Activated CD4-positive, alpha-beta T cell treated with anti-CD3 and anti-CD28 coated beads, Interleukin-2, amount 50 U/mL, for 48 hours (primary cell): ENCODE measurements at regions not wholly inside any gene's neighbourhood (a gene's known extent, or its start where the extent isn't known, plus 50 kb on each side); places are given as distances from the start of the nearest gene placed in this dataset.

Experiments
- DNase-seq, 2 experiments: peaks; one replicate each; pipeline ENCODE4 v3.0.0-alpha.2; 2020

GRCh38 chr2:207464007-207464406 lies 65.8 kb upstream of the CREB1 start:
- DNase-seq = no peak

- no peak for DNase-seq
Observed at GRCh38 chr2:207465894-207466293, 63.9 kb upstream of the CREB1 start.

DNA sequence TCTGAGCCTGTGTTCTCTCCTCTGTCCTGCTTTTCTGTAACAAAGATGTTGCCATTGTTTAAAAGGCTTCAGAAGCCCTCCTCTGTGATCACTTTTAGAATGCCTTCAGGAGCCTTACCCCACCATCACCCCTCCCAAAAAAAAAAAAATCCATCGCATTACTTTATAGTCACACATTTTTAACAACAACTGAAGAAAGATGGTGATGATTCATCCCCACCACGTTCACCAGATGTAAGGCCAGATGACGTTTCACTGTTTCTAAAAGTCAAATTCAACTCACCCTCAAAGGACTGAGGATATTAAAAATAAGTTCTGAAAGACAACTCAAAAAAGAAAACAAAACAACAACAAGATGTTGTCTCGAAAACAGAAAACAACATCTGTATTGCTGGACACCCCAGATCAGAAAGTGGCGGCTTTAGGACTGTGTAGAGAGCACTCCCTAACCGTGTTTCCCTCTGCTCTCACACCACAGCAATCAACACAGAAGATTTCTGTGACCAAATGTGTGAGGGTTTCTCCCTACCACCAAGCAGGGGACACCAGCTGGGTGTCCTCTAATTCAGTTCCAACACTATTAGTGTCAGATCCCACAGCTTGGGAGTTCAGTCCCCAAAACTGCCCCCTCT lies 61.9 kb upstream of the CREB1 start:
- no peak for DNase-seq

DNA sequence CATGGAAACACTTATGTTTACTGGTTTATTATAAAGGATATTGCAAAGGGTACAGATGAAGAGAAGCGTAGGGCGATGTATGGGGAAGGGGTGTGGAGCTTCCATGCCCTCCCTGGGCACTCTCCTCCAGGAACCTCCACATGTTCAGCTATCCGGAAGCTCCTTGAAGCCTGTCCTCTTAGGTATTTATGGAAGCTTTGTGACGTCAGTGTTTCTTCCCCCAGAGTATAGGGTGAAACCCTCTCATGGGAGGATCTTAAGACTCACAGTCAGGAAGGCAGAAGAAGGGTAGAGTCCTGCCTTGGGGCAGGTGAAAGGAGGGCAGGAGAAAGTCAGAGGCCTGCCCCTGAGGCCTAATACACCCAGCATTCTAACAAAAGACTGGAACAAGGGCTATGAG lies 61.3 kb upstream of the CREB1 start:
- no peak for DNase-seq

GRCh38 chr2:207469451-207469850 lies 60.3 kb upstream of the CREB1 start:
- DNase-seq = no peak

GRCh38 chr2:207469943-207470729 lies 59.6 kb upstream of the CREB1 start:
- DNase-seq = no peak

- DNase-seq = no peak
Observed at GRCh38 chr2:207471261-207471660, 58.5 kb upstream of the CREB1 start.

GRCh38 chr2:207472343-207473048 lies 57.3 kb upstream of the CREB1 start:
- DNase-seq = no peak

GRCh38 chr2:207473049-207473930 lies 56.5 kb upstream of the CREB1 start:
- DNase-seq = peak; percentile 32 to 52

- no peak for DNase-seq
Observed at GRCh38 chr2:207473931-207474235, 55.9 kb upstream of the CREB1 start.

DNA sequence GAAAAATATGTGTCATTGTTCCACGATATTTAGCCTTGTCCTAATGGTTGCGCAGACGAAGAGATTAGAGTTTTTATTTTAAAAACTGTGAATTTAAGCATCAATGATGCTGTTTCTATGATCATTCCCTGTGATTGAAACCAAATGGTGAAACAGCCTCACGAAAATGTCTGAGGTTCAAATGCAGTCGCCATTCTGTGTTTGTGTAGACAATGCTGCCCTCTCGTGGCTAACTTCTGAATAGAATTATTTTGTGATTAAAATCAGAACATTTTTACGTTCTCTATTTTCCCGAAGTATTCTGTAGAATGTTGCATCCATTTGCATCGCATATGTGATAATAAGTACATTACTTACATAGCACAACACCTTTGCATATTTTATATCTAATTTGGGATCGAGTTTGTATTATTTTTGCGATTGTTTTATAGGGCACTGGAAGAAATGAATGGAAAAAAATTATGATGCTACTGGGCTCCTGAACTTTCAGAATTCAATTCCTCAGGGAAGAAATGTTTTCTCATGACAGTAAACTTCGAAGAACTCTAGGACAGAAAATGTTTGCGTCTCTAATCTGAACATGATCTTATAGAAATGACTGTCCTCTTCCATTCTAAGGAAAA lies 54.8 kb upstream of the CREB1 start:
- DNase-seq = peak in 1 of 2 experiments; percentile 40

- no peak for DNase-seq
Observed at GRCh38 chr2:207475546-207475945, 54.2 kb upstream of the CREB1 start.

DNA sequence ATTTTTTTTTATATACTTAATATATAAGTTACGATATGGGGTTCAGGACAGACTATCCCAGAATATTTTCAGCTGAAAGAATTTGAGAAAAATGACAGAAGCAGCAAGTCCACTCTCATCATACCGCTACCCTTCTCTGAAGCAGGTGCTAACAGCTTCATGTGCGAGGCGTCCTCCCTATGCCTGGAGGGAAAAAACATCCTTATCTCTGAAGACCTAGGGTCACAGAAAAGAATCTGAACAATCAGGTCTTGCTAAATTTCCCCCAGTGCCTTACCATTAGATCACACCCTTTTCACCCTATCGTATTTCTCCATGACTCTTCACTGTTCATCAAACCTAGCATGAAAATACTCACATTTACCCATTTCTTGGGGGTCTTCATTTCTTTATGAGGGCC lies 51.9 kb upstream of the CREB1 start:
- no peak for DNase-seq

GRCh38 chr2:207478572-207478971 lies 51.2 kb upstream of the CREB1 start:
- no peak for DNase-seq

DNA sequence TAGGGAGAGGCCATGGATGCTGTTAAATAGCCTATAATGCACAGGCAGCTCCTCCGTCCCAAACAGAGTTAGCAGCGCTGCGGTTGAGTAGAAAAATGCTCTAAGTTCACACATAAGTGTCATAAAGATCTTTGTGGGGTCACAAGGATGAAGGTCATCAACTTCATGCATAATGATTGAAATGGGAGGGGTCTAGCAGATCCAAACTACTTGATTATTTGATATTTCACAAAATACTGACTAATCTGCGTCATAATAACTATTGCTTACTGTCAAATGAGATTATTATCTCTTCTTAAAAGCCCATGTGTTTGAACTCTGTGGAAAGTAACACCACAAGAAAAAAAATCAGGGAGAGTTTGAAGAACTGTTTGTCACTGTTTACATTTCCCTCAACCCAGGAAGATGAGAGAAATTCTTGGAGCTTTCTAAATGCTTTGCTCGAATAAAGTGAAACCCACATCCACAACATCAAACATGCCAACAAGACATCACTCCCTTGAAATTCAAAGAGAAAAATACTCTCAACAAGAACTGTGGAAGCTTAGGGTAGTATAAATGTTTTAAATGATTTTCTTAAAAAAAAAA lies 50.5 kb upstream of the CREB1 start:
- DNase-seq = no peak
